CD4-positive, alpha-beta T cell (primary cell): ENCODE measurements at regions not wholly inside any gene's neighbourhood (a gene's known extent, or its start where the extent isn't known, plus 50 kb on each side); places are given as distances from the start of the nearest gene placed in this dataset.

Experiments used
- ATAC-seq: fragments of 200-7000 bp; cut with Tn5 transposase; one replicate; pipeline ENCODE4 v1.10.0; 2022; ENCODE audit warnings: mild to moderate bottlenecking; ENCODE audit not compliant: poor library complexity
- CTCF ChIA-PET: fragments of 350-600 bp; sonication (Branson Sonifier 250); formaldehyde crosslinking; loops from one replicate; lab custom pipeline; 2021; ENCODE audit warnings: antibody characterized with exemption, inconsistent platforms; lab: Charles Lee
- POLR2A ChIA-PET: fragments of 350-600 bp; sonication (Branson Sonifier 250); formaldehyde crosslinking; loops from one replicate; lab custom pipeline; 2021; ENCODE audit warnings: antibody characterized with exemption, inconsistent platforms; lab: Charles Lee
- DNase-seq, 14 experiments: peaks; one replicate each; pipeline ENCODE4 v3.0.0-alpha.2; 2013 to 2020; ENCODE audit warnings: mixed read lengths in 2 of 14
- H3K27ac ChIP-seq, 2 donors: one replicate each; pipeline versions ENCODE4 v1.5.1 to v1.7.0; 2013; ENCODE audit warnings: low read length in 2 of 2, low read depth in 1 of 2, mild to moderate bottlenecking in 1 of 2
- H3K27me3 ChIP-seq, 2 experiments: 1 replicate in 1 of 2; 2 replicates in 1 of 2; pipeline versions ENCODE4 v1.6.1 to v1.7.0; 2013; ENCODE audit warnings: low read length in 2 of 2, control low read depth in 1 of 2, mild to moderate bottlenecking in 1 of 2, moderate library complexity in 1 of 2; ENCODE audit not compliant: insufficient read depth in 2 of 2, control insufficient read depth in 1 of 2
- H3K36me3 ChIP-seq: one replicate; pipeline ENCODE4 v1.6.1; 2013; ENCODE audit warnings: low read length, control low read depth; ENCODE audit not compliant: insufficient read depth
- H3K4me1 ChIP-seq: one replicate; pipeline ENCODE4 v1.6.1; 2013; ENCODE audit warnings: low read length, control low read depth; ENCODE audit not compliant: insufficient read depth
- H3K4me3 ChIP-seq: one replicate; pipeline ENCODE4 v1.5.1; 2013; ENCODE audit warnings: mild to moderate bottlenecking, low read length, moderate library complexity
- H3K9me3 ChIP-seq, 2 experiments: 1 replicate in 1 of 2; 2 replicates in 1 of 2; pipeline versions ENCODE4 v1.6.1 to v1.7.0; 2013; ENCODE audit warnings: low read length in 2 of 2, mild to moderate bottlenecking in 2 of 2, control low read depth in 1 of 2, moderate library complexity in 1 of 2; ENCODE audit not compliant: control insufficient read depth in 1 of 2, insufficient read depth in 1 of 2
- H3K27ac Mint-ChIP-seq: one replicate; pipeline ENCODE4 v1.8.0; 2020; ENCODE audit warnings: mixed read lengths
- H3K27me3 Mint-ChIP-seq: one replicate; pipeline ENCODE4 v1.8.0; 2021; ENCODE audit warnings: mixed read lengths
- H3K36me3 Mint-ChIP-seq: one replicate; pipeline ENCODE4 v1.8.0; 2021; ENCODE audit warnings: low read depth, mixed read lengths
- H3K4me1 Mint-ChIP-seq: one replicate; pipeline ENCODE4 v1.8.0; 2021; ENCODE audit warnings: low read depth, mixed read lengths
- H3K4me3 Mint-ChIP-seq: one replicate; pipeline ENCODE4 v1.8.0; 2020; ENCODE audit warnings: mild to moderate bottlenecking, mixed read lengths
- H3K9me3 Mint-ChIP-seq: one replicate; pipeline ENCODE4 v1.8.0; 2020; ENCODE audit warnings: mixed read lengths
- intact Hi-C, 2 experiments: fragments of 100-400 bp; cut with DNase I in 1 of 2; cut with micrococcal nuclease in 1 of 2; formaldehyde crosslinking; loops; one replicate each; pipeline versions ENCODE4 v1.15.1 to v1.9.0; 2023 to 2025; cut with DNase I, micrococcal nuclease
- TF ChIP-seq, protein P1 (sequence below): fragments of 200-600 bp; IDR thresholded peaks from one replicate; pipeline ENCODE4 v1.8.0; 2022; ENCODE audit warnings: antibody characterized with exemption, mild to moderate bottlenecking

- Mint-ChIP-seq H3K4me3 (no peak overlapping the region), H3K27me3 (no peaks in the 10 kb centered on the region), H3K4me1 (no peaks in the 10 kb centered on the region), H3K36me3 (no peaks in the 10 kb centered on the region), H3K9me3 (no peaks in the 10 kb centered on the region), H3K27ac (no peak overlapping the region)
- ATAC-seq (no peak), DNase-seq (no peak)
- Histone ChIP-seq H3K27me3 (no peaks in the 10 kb centered on the region), H3K27ac (no peak overlapping the region), H3K9me3 (peaks cover 0 to 3% of the 10 kb centered on the region in 2 experiments), H3K36me3 (no peaks in the 10 kb centered on the region), H3K4me1 (no peaks in the 10 kb centered on the region), H3K4me3 (no peak overlapping the region)
- POLR2A ChIA-PET = no interaction called here
- TF ChIP-seq, protein P1, sequence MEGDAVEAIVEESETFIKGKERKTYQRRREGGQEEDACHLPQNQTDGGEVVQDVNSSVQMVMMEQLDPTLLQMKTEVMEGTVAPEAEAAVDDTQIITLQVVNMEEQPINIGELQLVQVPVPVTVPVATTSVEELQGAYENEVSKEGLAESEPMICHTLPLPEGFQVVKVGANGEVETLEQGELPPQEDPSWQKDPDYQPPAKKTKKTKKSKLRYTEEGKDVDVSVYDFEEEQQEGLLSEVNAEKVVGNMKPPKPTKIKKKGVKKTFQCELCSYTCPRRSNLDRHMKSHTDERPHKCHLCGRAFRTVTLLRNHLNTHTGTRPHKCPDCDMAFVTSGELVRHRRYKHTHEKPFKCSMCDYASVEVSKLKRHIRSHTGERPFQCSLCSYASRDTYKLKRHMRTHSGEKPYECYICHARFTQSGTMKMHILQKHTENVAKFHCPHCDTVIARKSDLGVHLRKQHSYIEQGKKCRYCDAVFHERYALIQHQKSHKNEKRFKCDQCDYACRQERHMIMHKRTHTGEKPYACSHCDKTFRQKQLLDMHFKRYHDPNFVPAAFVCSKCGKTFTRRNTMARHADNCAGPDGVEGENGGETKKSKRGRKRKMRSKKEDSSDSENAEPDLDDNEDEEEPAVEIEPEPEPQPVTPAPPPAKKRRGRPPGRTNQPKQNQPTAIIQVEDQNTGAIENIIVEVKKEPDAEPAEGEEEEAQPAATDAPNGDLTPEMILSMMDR = no peak
- CTCF ChIA-PET = no interaction called here
- intact Hi-C loops = no loop called here
These were observed 65.2 kb upstream of the FAM20C start for GRCh38 chr7:127064-127598.

DNA sequence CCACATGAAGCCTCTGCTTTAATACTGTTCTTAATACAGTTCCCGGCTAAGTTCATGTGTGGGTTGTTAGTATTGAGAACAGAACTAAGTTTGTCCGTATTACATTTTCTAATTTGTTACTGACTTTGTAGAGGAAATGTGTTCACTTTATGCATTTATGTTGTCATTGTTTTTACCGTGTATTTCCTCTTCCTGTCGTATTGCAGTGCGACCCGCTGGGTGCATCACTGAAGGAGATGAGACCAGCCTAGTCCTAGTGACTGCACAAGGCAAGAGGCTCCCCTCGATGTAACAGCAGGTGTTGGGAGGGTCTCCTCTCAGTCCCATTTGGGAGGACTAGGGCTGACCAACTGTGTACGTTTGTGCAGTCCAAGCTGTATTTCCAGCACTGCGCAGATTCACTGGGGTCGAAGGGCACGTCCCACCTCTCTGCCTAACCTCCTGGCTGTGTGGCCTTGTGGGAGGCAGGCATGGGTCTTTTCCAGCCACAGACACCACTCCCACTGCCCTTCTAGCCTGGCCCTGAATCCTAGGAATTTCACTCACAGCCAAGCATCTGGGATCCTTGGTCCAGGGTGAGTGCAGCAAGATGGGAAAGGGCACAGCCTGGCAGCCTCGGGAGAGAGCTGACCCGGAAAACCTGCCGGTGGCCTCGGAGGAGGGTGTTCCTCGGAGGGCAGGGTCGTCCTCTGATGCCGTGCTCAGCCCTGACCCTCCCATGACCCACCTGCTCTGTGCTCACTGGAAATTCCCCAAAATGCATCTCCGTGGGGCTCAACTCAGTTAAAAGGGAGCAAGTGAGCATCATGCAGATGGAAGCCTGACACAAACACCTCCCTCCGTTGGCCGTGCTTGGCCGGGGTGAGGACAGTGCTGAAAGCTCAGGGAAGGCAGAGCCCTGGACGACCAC is 63.9 kb upstream of the FAM20C start:
- DNase-seq (no peak), ATAC-seq (no peak)
- H3K36me3 Mint-ChIP-seq = no peaks in the 10 kb centered on the region
- ChIA-PET CTCF (no interaction called here), POLR2A (no interaction called here)
- Histone ChIP-seq H3K27me3 (no peaks in the 10 kb centered on the region), H3K4me3 (no peak overlapping the region), H3K27ac (no peak overlapping the region), H3K36me3 (no peaks in the 10 kb centered on the region), H3K9me3 (peaks cover 0 to 3% of the 10 kb centered on the region in 2 experiments), H3K4me1 (no peaks in the 10 kb centered on the region)
- no peaks in the 10 kb centered on the region for H3K9me3 Mint-ChIP-seq
- no peaks in the 10 kb centered on the region for H3K4me1 Mint-ChIP-seq
- H3K27ac Mint-ChIP-seq = no peak overlapping the region
- TF ChIP-seq, protein P1 = no peak
- no peak overlapping the region for H3K4me3 Mint-ChIP-seq
- H3K27me3 Mint-ChIP-seq = peaks cover 5% of the 10 kb centered on the region
- intact Hi-C loops = no loop called here

- ChIA-PET CTCF (no interaction called here), POLR2A (no interaction called here)
- no peaks in the 10 kb centered on the region for H3K9me3 Mint-ChIP-seq
- H3K4me1 Mint-ChIP-seq = no peaks in the 10 kb centered on the region
- H3K4me1 ChIP-seq = no peaks in the 10 kb centered on the region
- peaks cover 5% of the 10 kb centered on the region for H3K27me3 Mint-ChIP-seq
- DNase-seq (no peak), ATAC-seq (no peak)
- no peak overlapping the region for H3K4me3 Mint-ChIP-seq
- TF ChIP-seq, protein P1 = no peak
- no peaks in the 10 kb centered on the region for H3K36me3 ChIP-seq
- no peak overlapping the region for H3K4me3 ChIP-seq
- H3K27me3 ChIP-seq = no peaks in the 10 kb centered on the region
- no peaks in the 10 kb centered on the region for H3K36me3 Mint-ChIP-seq
- H3K9me3 ChIP-seq = peaks cover 0 to 3% of the 10 kb centered on the region in 2 experiments
- H3K27ac ChIP-seq = no peak overlapping the region
- intact Hi-C loops = no loop called here
- no peak overlapping the region for H3K27ac Mint-ChIP-seq
These were observed 62.8 kb upstream of the FAM20C start for GRCh38 chr7:129366-130221.
